ENCODE measurements at regions not wholly inside any gene's neighbourhood (a gene's known extent, or its start where the extent isn't known, plus 50 kb on each side); places are given as distances from the start of the nearest gene placed in this dataset.

- no peak for TF ChIP-seq CTCF (IDR thresholded peaks at IDR 0.05; ENCODE audit: poor library complexity, severe bottlenecking)
- no peak for TF ChIP-seq RAD21 (conservative IDR thresholded peaks at IDR 0.05)
- no peak for TF ChIP-seq TAF1 (IDR thresholded peaks at IDR 0.05; ENCODE audit: low read depth)
- TF ChIP-seq REST (IDR thresholded peaks at IDR 0.05; ENCODE audit: borderline replicate concordance), result no peak
- no peak for TF ChIP-seq EP300 (conservative IDR thresholded peaks at IDR 0.05; ENCODE audit: poor library complexity, severe bottlenecking)
These were observed 280.5 kb upstream of the EDA2R start for GRCh38 chrX:66919280-66919832.

All from neural cell (in vitro differentiated cells).